MM.1S (cell line): ENCODE measurements at regions not wholly inside any gene's neighbourhood (a gene's known extent, or its start where the extent isn't known, plus 50 kb on each side); places are given as distances from the start of the nearest gene placed in this dataset.

ENCODE experiments used
- DNase-seq: peaks from one replicate; pipeline ENCODE4 v3.0.0-alpha.2; 2015
- H2AFZ ChIP-seq: fragments of 300-600 bp; sonication (generic); 2 replicates; pipeline ENCODE4 v1.6.0; 2016; ENCODE audit warnings: antibody characterized with exemption, low read length
- H3F3A ChIP-seq: fragments of 300-600 bp; sonication (generic); 2 replicates; pipeline ENCODE4 v1.6.1; 2016; ENCODE audit warnings: mild to moderate bottlenecking, antibody characterized with exemption, low read length, moderate library complexity, mixed read lengths; ENCODE audit not compliant: insufficient read depth
- H3K27ac ChIP-seq: fragments of 300-600 bp; sonication (generic); 2 replicates; pipeline ENCODE4 v1.5.1; 2016; ENCODE audit warnings: mild to moderate bottlenecking, low read length
- H3K27me3 ChIP-seq: fragments of 300-600 bp; sonication (generic); replicated peaks from 2 replicates; pipeline ENCODE4 v1.6.0; 2016; ENCODE audit warnings: low read length; ENCODE audit not compliant: insufficient read depth
- H3K36me3 ChIP-seq: fragments of 300-600 bp; sonication (generic); replicated peaks from 2 replicates; pipeline ENCODE4 v1.6.1; 2016; ENCODE audit warnings: mild to moderate bottlenecking, low read length, mixed read lengths; ENCODE audit not compliant: insufficient read depth
- H3K4me1 ChIP-seq: fragments of 300-600 bp; sonication (generic); 2 replicates; pipeline ENCODE4 v1.6.1; 2016; ENCODE audit warnings: low read length, mixed read lengths
- H3K4me2 ChIP-seq: fragments of 300-600 bp; sonication (generic); 2 replicates; pipeline ENCODE4 v1.6.0; 2016; ENCODE audit warnings: low read depth, low read length
- H3K4me3 ChIP-seq: fragments of 300-600 bp; sonication (generic); 2 replicates; pipeline ENCODE4 v1.5.1; 2016; ENCODE audit warnings: low read length, mixed read lengths
- H3K79me2 ChIP-seq: fragments of 300-600 bp; sonication (generic); 2 replicates; pipeline ENCODE4 v1.6.1; 2016; ENCODE audit warnings: mixed run types, low read length, mixed read lengths
- H3K9ac ChIP-seq: fragments of 300-600 bp; sonication (generic); 2 replicates; pipeline ENCODE4 v1.6.1; 2016; ENCODE audit warnings: low read length, mixed read lengths
- H3K9me2 ChIP-seq: fragments of 300-600 bp; sonication (generic); replicated peaks from 2 replicates; pipeline ENCODE4 v1.6.1; 2016; ENCODE audit warnings: mild to moderate bottlenecking, low read length, mixed read lengths; ENCODE audit not compliant: insufficient read depth
- H3K9me3 ChIP-seq: fragments of 300-600 bp; sonication (generic); replicated peaks from 2 replicates; pipeline ENCODE4 v1.6.1; 2016; ENCODE audit warnings: mild to moderate bottlenecking, low read length, mixed read lengths; ENCODE audit not compliant: insufficient read depth
- H4K20me1 ChIP-seq: fragments of 300-600 bp; sonication (generic); 2 replicates; pipeline ENCODE4 v1.6.1; 2016; ENCODE audit warnings: mild to moderate bottlenecking, low read length, moderate library complexity, mixed read lengths; ENCODE audit not compliant: insufficient read depth
- EZH2 ChIP-seq: fragments of 300-600 bp; sonication (generic); optimal IDR thresholded peaks from 2 replicates; pipeline ENCODE3; 2017; ENCODE audit warnings: low read depth, mild to moderate bottlenecking, antibody characterized with exemption, low read length, mixed read lengths
- EZH2phosphoT487 ChIP-seq: fragments of 300-600 bp; sonication (generic); IDR thresholded peaks from 2 replicates; pipeline ENCODE4 v1.6.1; 2018; ENCODE audit warnings: antibody characterized with exemption, low read length
- TF ChIP-seq, protein P1 (sequence below): fragments of 300-600 bp; sonication (generic); IDR thresholded peaks from 2 replicates; pipeline ENCODE4 v1.5.1; 2016; ENCODE audit warnings: antibody characterized with exemption, low read length, mixed read lengths

DNA sequence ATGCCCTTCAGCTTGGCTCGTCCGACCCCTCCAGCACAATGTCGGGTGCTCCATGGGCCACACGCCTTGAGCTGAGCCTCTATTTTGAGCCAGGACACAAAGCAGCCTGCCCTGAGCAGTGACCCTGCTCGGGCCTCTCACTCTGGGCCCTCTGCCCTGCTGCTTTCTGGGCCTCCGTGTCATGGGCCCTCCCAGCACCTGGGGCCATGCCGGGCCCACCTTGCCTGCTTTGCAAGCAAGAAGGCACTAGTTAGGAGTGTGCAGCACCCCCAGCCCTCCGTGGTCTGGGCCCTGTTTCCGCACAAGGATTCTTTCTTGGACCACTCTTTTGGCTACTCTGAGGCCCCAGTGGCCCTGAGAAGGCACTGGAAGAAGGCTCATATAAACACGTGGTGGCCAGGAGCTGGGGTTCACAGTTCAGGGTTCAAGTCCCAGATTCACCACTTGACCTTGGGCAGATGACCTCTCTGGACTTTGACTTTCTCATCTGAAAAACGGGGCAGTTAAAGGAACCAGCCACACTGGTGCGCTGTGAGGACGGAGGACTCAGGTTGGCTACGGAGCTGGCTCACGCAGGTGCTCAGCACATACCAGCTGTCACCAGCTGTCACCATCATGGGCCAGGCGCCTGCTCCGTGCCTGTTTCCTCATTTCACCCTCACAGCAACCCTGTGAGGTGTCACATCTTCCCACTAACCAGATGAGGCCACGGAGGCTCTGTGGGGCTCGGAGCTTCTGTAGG, 166.0 kb upstream of the GSE1 start:
- DNase-seq = peak; percentile 78

DNA sequence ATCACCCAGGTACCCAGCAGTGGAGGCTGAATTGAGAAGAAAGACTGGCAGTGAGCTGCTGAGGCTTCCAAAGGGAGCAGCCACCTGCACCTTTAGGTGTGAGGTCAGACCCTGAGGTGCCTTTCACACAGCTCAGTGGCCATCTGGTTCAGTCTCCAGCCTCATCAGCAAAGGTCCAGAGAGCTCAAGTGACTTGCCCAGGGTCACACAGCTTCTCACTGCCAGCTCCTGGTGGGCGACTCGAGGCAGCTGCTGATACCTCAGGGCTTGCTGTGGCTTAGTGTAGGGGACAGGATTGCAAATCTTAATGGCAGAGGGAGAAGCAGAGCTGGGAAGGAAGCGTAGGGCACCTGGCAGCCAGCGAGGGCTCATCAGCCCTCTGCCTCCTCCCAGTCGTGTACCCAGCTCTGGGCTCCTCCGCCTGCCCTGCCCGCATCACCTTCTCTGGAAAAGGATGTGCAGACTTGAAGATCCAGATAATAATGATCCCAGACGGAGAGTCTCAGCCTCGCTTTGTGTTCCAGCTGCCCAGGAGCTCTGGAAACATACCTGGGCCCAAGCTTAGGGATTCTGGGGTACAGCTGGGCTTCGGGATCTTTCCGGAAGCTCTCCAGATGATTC, 165.3 kb upstream of the GSE1 start:
- no peaks in the 10 kb centered on the region for H3K36me3 ChIP-seq
- no peak for TF ChIP-seq EZH2
- TF ChIP-seq, protein P1, sequence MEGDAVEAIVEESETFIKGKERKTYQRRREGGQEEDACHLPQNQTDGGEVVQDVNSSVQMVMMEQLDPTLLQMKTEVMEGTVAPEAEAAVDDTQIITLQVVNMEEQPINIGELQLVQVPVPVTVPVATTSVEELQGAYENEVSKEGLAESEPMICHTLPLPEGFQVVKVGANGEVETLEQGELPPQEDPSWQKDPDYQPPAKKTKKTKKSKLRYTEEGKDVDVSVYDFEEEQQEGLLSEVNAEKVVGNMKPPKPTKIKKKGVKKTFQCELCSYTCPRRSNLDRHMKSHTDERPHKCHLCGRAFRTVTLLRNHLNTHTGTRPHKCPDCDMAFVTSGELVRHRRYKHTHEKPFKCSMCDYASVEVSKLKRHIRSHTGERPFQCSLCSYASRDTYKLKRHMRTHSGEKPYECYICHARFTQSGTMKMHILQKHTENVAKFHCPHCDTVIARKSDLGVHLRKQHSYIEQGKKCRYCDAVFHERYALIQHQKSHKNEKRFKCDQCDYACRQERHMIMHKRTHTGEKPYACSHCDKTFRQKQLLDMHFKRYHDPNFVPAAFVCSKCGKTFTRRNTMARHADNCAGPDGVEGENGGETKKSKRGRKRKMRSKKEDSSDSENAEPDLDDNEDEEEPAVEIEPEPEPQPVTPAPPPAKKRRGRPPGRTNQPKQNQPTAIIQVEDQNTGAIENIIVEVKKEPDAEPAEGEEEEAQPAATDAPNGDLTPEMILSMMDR = no peak
- TF ChIP-seq EZH2phosphoT487 = no peak
- peak overlapping the region; percentile 45 for H3K4me2 ChIP-seq
- H3K9me2 ChIP-seq = no peaks in the 10 kb centered on the region
- no peaks in the 10 kb centered on the region for H3K79me2 ChIP-seq
- H3K27ac ChIP-seq = peak overlapping the region; percentile 59; the same call in 1 of the 2 replicates
- peaks cover 20% of the 10 kb centered on the region for H3K4me1 ChIP-seq
- H3K4me3 ChIP-seq = no peak overlapping the region
- no peaks in the 10 kb centered on the region for H4K20me1 ChIP-seq
- H3K9ac ChIP-seq = no peak overlapping the region
- H2AFZ ChIP-seq = 0 out of 2 replicates have a peak overlapping the region, but pooled peaks have one; percentile 19
- H3K9me3 ChIP-seq = no peaks in the 10 kb centered on the region
- peaks cover 18% of the 10 kb centered on the region for H3F3A ChIP-seq
- H3K27me3 ChIP-seq = no peaks in the 10 kb centered on the region; the same call in 1 of the 2 replicates
- DNase-seq = no peak

More for the DNA sequence above, 166.0 kb upstream of the GSE1 start:
- TF ChIP-seq, protein P1 = peak; percentile 41
- TF ChIP-seq EZH2phosphoT487 = no peak
- H3K9me2 ChIP-seq = no peaks in the 10 kb centered on the region
- H3K4me3 ChIP-seq = no peak overlapping the region
- no peaks in the 10 kb centered on the region for H3K36me3 ChIP-seq
- H3K27me3 ChIP-seq = no peaks in the 10 kb centered on the region; the same call in 1 of the 2 replicates
- H2AFZ ChIP-seq = 0 out of 2 replicates have a peak overlapping the region, but pooled peaks have one; percentile 19
- no peak overlapping the region for H3K9ac ChIP-seq
- H3K4me2 ChIP-seq = peak overlapping the region; percentile 45
- peaks cover 20% of the 10 kb centered on the region for H3K4me1 ChIP-seq
- H3K79me2 ChIP-seq = no peaks in the 10 kb centered on the region
- H4K20me1 ChIP-seq = no peaks in the 10 kb centered on the region
- H3K27ac ChIP-seq = peak overlapping the region; percentile 59; the same call in 1 of the 2 replicates
- H3K9me3 ChIP-seq = no peaks in the 10 kb centered on the region
- H3F3A ChIP-seq = peaks cover 18% of the 10 kb centered on the region

DNA sequence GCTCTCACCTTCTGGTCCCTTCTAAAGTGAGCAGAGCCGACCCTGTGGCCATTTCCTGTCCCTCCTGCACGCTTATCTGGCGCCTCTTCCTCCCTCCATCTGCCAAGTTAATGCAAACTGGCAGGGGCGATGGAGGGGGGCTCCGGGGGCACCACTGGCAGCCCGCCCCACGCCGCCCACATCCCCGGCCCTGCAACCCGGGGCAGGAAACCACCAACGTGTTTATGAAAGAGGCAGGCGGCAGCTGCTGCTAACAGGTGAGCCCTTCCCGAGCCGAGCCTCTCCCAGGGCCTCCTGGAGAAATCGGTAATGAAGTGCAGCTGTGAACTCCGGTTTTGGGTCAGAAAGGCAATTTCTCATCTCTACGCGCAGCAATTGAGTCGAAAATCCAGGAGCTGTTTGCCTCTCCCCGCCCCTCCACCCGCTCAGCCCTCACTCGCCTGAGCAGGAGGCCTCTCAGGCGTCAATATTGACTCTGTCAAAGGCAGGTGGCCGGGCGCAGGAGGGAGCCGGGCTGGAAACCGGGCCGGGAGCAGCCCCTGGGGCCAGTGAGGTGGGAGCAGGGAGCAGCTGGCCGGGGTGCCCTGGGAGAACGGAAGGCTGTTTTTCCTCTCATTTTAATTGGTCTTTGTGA, 164.4 kb upstream of the GSE1 start:
- Histone ChIP-seq H3K9ac (no peak overlapping the region), H3K4me1 (peaks cover 20% of the 10 kb centered on the region), H3K4me3 (no peak overlapping the region), H3F3A (peaks cover 18% of the 10 kb centered on the region), H3K9me2 (no peaks in the 10 kb centered on the region), H2AFZ (no peak overlapping the region), H3K36me3 (no peaks in the 10 kb centered on the region), H3K79me2 (no peaks in the 10 kb centered on the region), H3K9me3 (no peaks in the 10 kb centered on the region), H4K20me1 (no peaks in the 10 kb centered on the region), H3K27me3 (no peaks in the 10 kb centered on the region; the same call in 1 of the 2 replicates), H3K4me2 (peak overlapping the region; percentile 45), H3K27ac (peak overlapping the region; percentile 59; the same call in 1 of the 2 replicates)
- DNase-seq = peak; percentile 74
- TF ChIP-seq, protein P1 = no peak
